ENCODE measurements at regions not wholly inside any gene's neighbourhood (a gene's known extent, or its start where the extent isn't known, plus 50 kb on each side); places are given as distances from the start of the nearest gene placed in this dataset.

DNA sequence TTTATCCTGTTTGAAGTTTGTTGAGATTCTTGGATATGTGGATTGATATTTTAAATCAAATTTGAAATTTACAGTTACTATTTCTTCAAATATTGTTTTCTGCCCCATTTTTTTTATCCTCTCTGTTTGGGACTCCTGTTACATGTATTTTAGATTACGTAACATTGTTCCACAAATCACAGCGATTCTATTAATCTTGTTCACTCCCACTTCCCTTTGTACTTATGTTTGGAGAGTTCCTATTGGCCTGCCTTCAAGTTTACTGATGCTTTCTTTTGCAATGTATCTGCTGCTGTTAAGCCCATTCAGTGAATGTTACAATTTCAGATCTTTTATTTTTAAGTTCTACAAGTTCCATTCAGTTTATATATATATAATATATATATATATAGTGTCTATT is 288.3 kb upstream of the TNRC6C start:
- no peaks in the 10 kb centered on the region for H3K27me3 ChIP-seq (ENCODE audit: control insufficient read depth, insufficient read depth, low read length)
- no peak for TF ChIP-seq CTCF (IDR thresholded peaks at IDR 0.05; ENCODE audit: insufficient read depth, low read length, severe bottlenecking)
- DNase-seq (ENCODE audit: low read depth) (no peak), FAIRE-seq (no peak)
- no peak overlapping the region for H3K4me3 ChIP-seq (ENCODE audit: low read depth, low read length)
- no peaks in the 10 kb centered on the region for H3K36me3 ChIP-seq (ENCODE audit: control insufficient read depth, insufficient read depth, low read length)

- TF ChIP-seq CTCF (IDR thresholded peaks at IDR 0.05; ENCODE audit: insufficient read depth, low read length, severe bottlenecking) = no peak
- Histone ChIP-seq H3K4me3 (ENCODE audit: low read depth, low read length) (no peak overlapping the region), H3K36me3 (ENCODE audit: control insufficient read depth, insufficient read depth, low read length) (no peaks in the 10 kb centered on the region), H3K27me3 (ENCODE audit: control insufficient read depth, insufficient read depth, low read length) (peaks cover 2% of the 10 kb centered on the region)
- no peak for FAIRE-seq
- no peak for DNase-seq (ENCODE audit: low read depth)
These were observed 284.1 kb upstream of the TNRC6C start for GRCh38 chr17:77674358-77674757.

GRCh38 chr17:77675411-77675810 is 283.1 kb upstream of the TNRC6C start:
- DNase-seq (ENCODE audit: low read depth) (no peak), FAIRE-seq (no peak)
- Histone ChIP-seq H3K36me3 (ENCODE audit: control insufficient read depth, insufficient read depth, low read length) (no peaks in the 10 kb centered on the region), H3K27me3 (ENCODE audit: control insufficient read depth, insufficient read depth, low read length) (peaks cover 2% of the 10 kb centered on the region), H3K4me3 (ENCODE audit: low read depth, low read length) (no peak overlapping the region)
- no peak for TF ChIP-seq CTCF (IDR thresholded peaks at IDR 0.05; ENCODE audit: insufficient read depth, low read length, severe bottlenecking)

DNA sequence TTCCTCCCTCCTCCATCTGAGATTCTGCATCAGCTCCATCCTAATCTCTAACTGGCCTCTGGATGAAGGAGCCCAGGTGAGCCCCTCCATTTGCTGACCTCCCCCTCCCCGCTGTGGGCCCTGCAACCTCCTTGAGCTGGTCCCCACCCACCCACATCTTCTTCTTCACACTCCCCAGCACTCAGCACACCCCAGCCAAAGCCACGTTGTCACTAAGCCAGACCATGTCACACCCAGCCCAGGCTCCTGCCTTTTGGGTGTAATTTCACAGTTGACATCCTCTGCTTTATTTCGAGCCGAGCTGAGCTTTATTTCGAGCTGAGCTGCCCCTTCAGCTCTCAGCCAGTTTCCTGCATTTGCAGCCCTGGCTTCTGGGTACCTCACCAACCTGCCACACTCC is 282.7 kb upstream of the TNRC6C start:
- FAIRE-seq = no peak
- Histone ChIP-seq H3K27me3 (ENCODE audit: control insufficient read depth, insufficient read depth, low read length) (peaks cover 2% of the 10 kb centered on the region), H3K4me3 (ENCODE audit: low read depth, low read length) (no peak overlapping the region), H3K36me3 (ENCODE audit: control insufficient read depth, insufficient read depth, low read length) (no peaks in the 10 kb centered on the region)
- no peak for TF ChIP-seq CTCF (IDR thresholded peaks at IDR 0.05; ENCODE audit: insufficient read depth, low read length, severe bottlenecking)
- no peak for DNase-seq (ENCODE audit: low read depth)

GRCh38 chr17:77676237-77676661 is 282.3 kb upstream of the TNRC6C start:
- no peak for DNase-seq (ENCODE audit: low read depth)
- FAIRE-seq = no peak
- no peaks in the 10 kb centered on the region for H3K36me3 ChIP-seq (ENCODE audit: control insufficient read depth, insufficient read depth, low read length)
- peaks cover 2% of the 10 kb centered on the region for H3K27me3 ChIP-seq (ENCODE audit: control insufficient read depth, insufficient read depth, low read length)
- H3K4me3 ChIP-seq (ENCODE audit: low read depth, low read length) = no peak overlapping the region
- no peak for TF ChIP-seq CTCF (IDR thresholded peaks at IDR 0.05; ENCODE audit: insufficient read depth, low read length, severe bottlenecking)

DNA sequence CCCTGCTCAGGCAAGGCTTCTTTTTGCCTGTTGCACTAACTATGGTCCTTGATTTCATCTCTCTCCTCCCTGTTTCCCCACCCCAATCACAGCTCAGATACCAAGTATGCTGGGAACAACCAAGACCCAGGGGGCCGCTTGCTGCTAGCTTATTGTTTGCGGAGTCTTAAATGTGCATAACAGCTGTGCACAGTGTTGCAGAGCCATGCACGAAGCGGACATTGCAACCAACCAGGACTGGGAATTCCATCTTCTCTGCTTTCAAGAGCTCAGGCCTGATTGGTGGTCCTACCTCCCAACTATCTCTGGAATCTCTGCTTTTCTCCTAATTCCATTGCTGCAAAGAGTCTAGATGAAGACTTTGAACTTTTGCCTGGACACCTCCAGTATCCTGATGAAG is 281.3 kb upstream of the TNRC6C start:
- peak; percentile 13 for FAIRE-seq
- H3K36me3 ChIP-seq (ENCODE audit: control insufficient read depth, insufficient read depth, low read length) = no peaks in the 10 kb centered on the region
- H3K27me3 ChIP-seq (ENCODE audit: control insufficient read depth, insufficient read depth, low read length) = peaks cover 2% of the 10 kb centered on the region
- DNase-seq (ENCODE audit: low read depth) = no peak
- H3K4me3 ChIP-seq (ENCODE audit: low read depth, low read length) = no peak overlapping the region
- TF ChIP-seq CTCF (IDR thresholded peaks at IDR 0.05; ENCODE audit: insufficient read depth, low read length, severe bottlenecking) = no peak

Measured in bronchial epithelial cell (primary cell).